ENCODE measurements at regions not wholly inside any gene's neighbourhood (a gene's known extent, or its start where the extent isn't known, plus 50 kb on each side); places are given as distances from the start of the nearest gene placed in this dataset.

DNA sequence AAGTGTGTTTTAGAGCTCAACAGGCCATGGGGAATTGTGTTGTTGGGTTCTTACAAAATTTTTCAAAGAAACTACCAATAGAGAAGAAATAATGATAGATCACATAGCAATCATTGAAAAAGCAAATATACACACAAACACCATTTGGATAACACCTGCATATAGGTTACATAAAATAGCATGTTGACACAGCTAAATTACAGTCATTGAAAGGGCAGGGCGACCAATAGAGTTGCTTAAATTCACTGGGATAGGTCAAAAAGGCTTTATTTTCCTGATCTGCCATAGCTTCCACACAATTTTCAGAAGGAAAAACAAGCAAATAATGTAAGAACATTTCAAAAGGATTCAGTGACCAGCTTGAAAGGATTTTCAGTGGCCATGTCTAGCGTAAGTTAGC is 57.9 kb upstream of the FGGY start:
- TF ChIP-seq, protein P1, sequence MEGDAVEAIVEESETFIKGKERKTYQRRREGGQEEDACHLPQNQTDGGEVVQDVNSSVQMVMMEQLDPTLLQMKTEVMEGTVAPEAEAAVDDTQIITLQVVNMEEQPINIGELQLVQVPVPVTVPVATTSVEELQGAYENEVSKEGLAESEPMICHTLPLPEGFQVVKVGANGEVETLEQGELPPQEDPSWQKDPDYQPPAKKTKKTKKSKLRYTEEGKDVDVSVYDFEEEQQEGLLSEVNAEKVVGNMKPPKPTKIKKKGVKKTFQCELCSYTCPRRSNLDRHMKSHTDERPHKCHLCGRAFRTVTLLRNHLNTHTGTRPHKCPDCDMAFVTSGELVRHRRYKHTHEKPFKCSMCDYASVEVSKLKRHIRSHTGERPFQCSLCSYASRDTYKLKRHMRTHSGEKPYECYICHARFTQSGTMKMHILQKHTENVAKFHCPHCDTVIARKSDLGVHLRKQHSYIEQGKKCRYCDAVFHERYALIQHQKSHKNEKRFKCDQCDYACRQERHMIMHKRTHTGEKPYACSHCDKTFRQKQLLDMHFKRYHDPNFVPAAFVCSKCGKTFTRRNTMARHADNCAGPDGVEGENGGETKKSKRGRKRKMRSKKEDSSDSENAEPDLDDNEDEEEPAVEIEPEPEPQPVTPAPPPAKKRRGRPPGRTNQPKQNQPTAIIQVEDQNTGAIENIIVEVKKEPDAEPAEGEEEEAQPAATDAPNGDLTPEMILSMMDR (conservative IDR thresholded peaks at IDR 0.05; ENCODE audit: low read length) = no peak
- TF ChIP-seq EZH2phosphoT487 (IDR thresholded peaks at IDR 0.05; ENCODE audit: borderline replicate concordance) = no peak

Data from Loucy (cell line).